ENCODE measurements at regions not wholly inside any gene's neighbourhood (a gene's known extent, or its start where the extent isn't known, plus 50 kb on each side); places are given as distances from the start of the nearest gene placed in this dataset.

GRCh38 chr18:2459886-2460285 is 111.4 kb downstream of the METTL4 start:
- no peak for FAIRE-seq

GRCh38 chr18:2466978-2467377 is 104.3 kb downstream of the METTL4 start:
- no peak for FAIRE-seq

- FAIRE-seq = no peak
Observed at GRCh38 chr18:2468051-2468450, 103.3 kb downstream of the METTL4 start.

- FAIRE-seq = no peak
Observed at GRCh38 chr18:2471523-2471922, 99.8 kb downstream of the METTL4 start.

GRCh38 chr18:2478662-2479061 is 92.6 kb downstream of the METTL4 start:
- FAIRE-seq = no peak

- no peak for FAIRE-seq
Observed at GRCh38 chr18:2480536-2480935, 90.8 kb downstream of the METTL4 start.

GRCh38 chr18:2482706-2483475 is 88.4 kb downstream of the METTL4 start:
- no peak for FAIRE-seq

GRCh38 chr18:2485983-2486382 is 85.3 kb downstream of the METTL4 start:
- FAIRE-seq = no peak

- no peak for FAIRE-seq
Observed at GRCh38 chr18:2486426-2486825, 84.9 kb downstream of the METTL4 start.
